NB4 (cell line): ENCODE measurements at regions not wholly inside any gene's neighbourhood (a gene's known extent, or its start where the extent isn't known, plus 50 kb on each side); places are given as distances from the start of the nearest gene placed in this dataset.

Source experiments
- CTCF ChIP-seq: IDR thresholded peaks from one replicate; pipeline ENCODE4 v1.5.1; 2012; ENCODE audit warnings: low read depth, low read length
- MYC ChIP-seq: IDR thresholded peaks from 2 replicates; pipeline ENCODE4 v1.6.1; 2011; ENCODE audit warnings: low read depth, low read length
- POLR2A ChIP-seq: IDR thresholded peaks from 2 replicates; pipeline ENCODE4 v1.6.1; 2011; ENCODE audit warnings: mild to moderate bottlenecking; ENCODE audit not compliant: insufficient read length; ENCODE audit errors: extremely low read depth

GRCh38 chr7:155188821-155189581 lies 108.7 kb upstream of the INSIG1 start:
- TF ChIP-seq CTCF, result no peak
- no peak for TF ChIP-seq POLR2A
- TF ChIP-seq MYC, result no peak
